Esophagus squamous epithelium (tissue), 4 donors: ENCODE measurements at regions not wholly inside any gene's neighbourhood (a gene's known extent, or its start where the extent isn't known, plus 50 kb on each side); places are given as distances from the start of the nearest gene placed in this dataset.

Source experiments
- POLR2A ChIP-seq, 4 donors: fragments of 450-650 bp; IDR thresholded peaks; one replicate each; pipeline ENCODE4 v1.6.1; 2017; ENCODE audit warnings: antibody characterized with exemption in 4 of 4, mild to moderate bottlenecking in 4 of 4, moderate library complexity in 3 of 4
- TF ChIP-seq, protein P1 (sequence below), 6 experiments: fragments of 450-650 bp in 4 of 6; fragments of 200-600 bp in 2 of 6; sonication (generic) in 2 of 6; IDR thresholded peaks; one replicate each; pipeline ENCODE4 v1.5.1; 2016 to 2019; ENCODE audit warnings: antibody characterized with exemption in 6 of 6, mild to moderate bottlenecking in 4 of 6, moderate library complexity in 4 of 6

DNA sequence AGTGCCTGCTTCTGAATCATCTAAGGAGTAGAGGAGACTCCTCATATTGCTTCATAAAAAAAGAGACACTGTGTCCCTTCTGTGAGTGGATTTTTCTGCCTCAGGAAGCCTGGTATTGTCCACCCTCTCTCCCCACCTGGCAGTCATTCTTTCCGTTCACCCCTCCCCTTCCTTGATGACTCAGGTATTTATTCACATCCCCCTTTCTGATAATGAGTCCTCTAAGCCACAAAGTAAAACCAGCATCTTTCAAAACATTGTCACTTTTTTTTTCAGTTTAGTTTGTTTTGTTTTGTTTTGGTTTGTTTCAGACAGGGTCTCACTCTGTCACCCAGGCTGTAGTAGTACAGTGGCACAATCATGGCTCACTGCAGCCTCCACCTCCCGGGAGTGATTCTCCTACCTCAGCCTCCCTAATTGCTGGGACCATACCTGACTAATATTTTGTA, 65.2 kb upstream of the UBE2E1 start:
- TF ChIP-seq, protein P1, sequence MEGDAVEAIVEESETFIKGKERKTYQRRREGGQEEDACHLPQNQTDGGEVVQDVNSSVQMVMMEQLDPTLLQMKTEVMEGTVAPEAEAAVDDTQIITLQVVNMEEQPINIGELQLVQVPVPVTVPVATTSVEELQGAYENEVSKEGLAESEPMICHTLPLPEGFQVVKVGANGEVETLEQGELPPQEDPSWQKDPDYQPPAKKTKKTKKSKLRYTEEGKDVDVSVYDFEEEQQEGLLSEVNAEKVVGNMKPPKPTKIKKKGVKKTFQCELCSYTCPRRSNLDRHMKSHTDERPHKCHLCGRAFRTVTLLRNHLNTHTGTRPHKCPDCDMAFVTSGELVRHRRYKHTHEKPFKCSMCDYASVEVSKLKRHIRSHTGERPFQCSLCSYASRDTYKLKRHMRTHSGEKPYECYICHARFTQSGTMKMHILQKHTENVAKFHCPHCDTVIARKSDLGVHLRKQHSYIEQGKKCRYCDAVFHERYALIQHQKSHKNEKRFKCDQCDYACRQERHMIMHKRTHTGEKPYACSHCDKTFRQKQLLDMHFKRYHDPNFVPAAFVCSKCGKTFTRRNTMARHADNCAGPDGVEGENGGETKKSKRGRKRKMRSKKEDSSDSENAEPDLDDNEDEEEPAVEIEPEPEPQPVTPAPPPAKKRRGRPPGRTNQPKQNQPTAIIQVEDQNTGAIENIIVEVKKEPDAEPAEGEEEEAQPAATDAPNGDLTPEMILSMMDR (IDR thresholded peaks at IDR 0.05), result no peak
- no peak for TF ChIP-seq POLR2A (IDR thresholded peaks at IDR 0.05)
